Colonic mucosa (tissue), 4 donors: ENCODE measurements at regions not wholly inside any gene's neighbourhood (a gene's known extent, or its start where the extent isn't known, plus 50 kb on each side); places are given as distances from the start of the nearest gene placed in this dataset.
A peak's percentile ranks its signal among the peaks of the same experiment; 100 is the strongest.
"Not testable (repeated sequence)": the region's sequence is repeated elsewhere in the genome, so short reads cannot be mapped to it uniquely, and the experiment has no call there.

Source experiments
- DNase-seq: peaks from one replicate; pipeline ENCODE4 v3.0.0-alpha.2; 2020
- H3K27ac ChIP-seq: fragments of 200-600 bp; one replicate; pipeline ENCODE4 v1.8.0; 2021
- H3K27me3 ChIP-seq: fragments of 200-600 bp; one replicate; pipeline ENCODE4 v1.8.0; 2021
- H3K36me3 ChIP-seq: fragments of 200-600 bp; one replicate; pipeline ENCODE4 v1.8.0; 2021
- H3K4me1 ChIP-seq: fragments of 200-600 bp; one replicate; pipeline ENCODE4 v1.8.0; 2021; ENCODE audit warnings: mild to moderate bottlenecking
- H3K4me3 ChIP-seq: fragments of 200-600 bp; one replicate; pipeline ENCODE4 v1.8.0; 2021
- H3K9ac ChIP-seq, 2 donors: one replicate each; pipeline ENCODE4 v1.7.0; 2013; ENCODE audit warnings: control low read depth in 2 of 2, low read depth in 2 of 2, low read length in 2 of 2
- H3K9me3 ChIP-seq: fragments of 200-600 bp; one replicate; pipeline ENCODE4 v1.8.0; 2021
- CTCF ChIP-seq: fragments of 200-600 bp; IDR thresholded peaks from one replicate; pipeline ENCODE4 v1.8.0; 2022; ENCODE audit warnings: antibody characterized with exemption, mild to moderate bottlenecking
- intact Hi-C: fragments of 100-400 bp; cut with DNase I; formaldehyde crosslinking; loops from one replicate; pipeline ENCODE4 v1.14.1; 2022
- donor health status: healthy.
- donor health status: DM: no; HTN: no; CAD: no.
- donor health status: DM: no; HTN: no; CAD: no.

DNA sequence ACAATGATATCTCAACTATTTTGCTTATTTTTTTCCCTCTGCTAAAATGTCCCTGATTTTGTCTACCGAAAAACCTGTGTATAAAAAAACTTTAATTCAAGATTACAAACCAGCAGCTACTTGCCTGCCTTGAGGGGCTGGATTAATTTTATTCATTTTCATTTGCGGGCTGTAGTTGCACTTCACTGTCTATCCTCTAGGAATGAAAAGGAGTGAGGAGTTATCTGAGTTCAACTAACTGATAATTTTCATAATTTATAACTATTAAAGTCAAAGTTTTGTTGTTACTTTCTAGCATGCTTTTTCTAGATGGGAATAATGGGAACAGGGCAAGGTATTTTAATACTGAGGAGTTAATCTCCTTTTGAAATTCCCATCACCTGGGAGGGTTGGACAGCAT lies 50.3 kb upstream of the AGTPBP1 start:
- intact Hi-C loops = not testable (repeated sequence)

GRCh38 chr9:85802978-85803695 lies 61.4 kb upstream of the AGTPBP1 start:
- H3K36me3 ChIP-seq, H3K9ac ChIP-seq, H3K4me1 ChIP-seq, DNase-seq, H3K27me3 ChIP-seq, H3K4me3 ChIP-seq, H3K27ac ChIP-seq, intact Hi-C loops, H3K9me3 ChIP-seq: not testable (repeated sequence)

More for the DNA sequence above, 50.3 kb upstream of the AGTPBP1 start:
- not testable (repeated sequence) for H3K36me3 ChIP-seq, H3K4me3 ChIP-seq, H3K27me3 ChIP-seq, H3K4me1 ChIP-seq, H3K9ac ChIP-seq, DNase-seq, H3K27ac ChIP-seq, H3K9me3 ChIP-seq

DNA sequence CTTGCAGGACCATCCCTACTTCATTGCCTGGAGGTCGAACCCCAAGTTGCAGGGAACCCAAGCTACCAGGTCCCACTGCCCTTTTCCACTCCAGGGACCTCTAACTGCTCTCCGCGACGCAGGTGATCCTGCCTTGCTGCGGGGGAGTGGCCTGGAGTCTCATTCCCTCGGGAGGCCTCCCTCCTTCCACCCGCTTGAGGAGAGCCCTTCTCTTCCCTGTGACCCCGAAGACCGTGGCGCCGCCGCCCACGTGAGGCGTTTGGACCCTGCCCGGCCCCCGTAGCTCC lies 63.0 kb upstream of the AGTPBP1 start:
- H3K4me1 ChIP-seq, H3K36me3 ChIP-seq, H3K27me3 ChIP-seq, DNase-seq, H3K9ac ChIP-seq, intact Hi-C loops, H3K9me3 ChIP-seq: not testable (repeated sequence)
- H3K27ac ChIP-seq = peak overlapping the region; percentile 81
- H3K4me3 ChIP-seq = peak overlapping the region; percentile 89

DNA sequence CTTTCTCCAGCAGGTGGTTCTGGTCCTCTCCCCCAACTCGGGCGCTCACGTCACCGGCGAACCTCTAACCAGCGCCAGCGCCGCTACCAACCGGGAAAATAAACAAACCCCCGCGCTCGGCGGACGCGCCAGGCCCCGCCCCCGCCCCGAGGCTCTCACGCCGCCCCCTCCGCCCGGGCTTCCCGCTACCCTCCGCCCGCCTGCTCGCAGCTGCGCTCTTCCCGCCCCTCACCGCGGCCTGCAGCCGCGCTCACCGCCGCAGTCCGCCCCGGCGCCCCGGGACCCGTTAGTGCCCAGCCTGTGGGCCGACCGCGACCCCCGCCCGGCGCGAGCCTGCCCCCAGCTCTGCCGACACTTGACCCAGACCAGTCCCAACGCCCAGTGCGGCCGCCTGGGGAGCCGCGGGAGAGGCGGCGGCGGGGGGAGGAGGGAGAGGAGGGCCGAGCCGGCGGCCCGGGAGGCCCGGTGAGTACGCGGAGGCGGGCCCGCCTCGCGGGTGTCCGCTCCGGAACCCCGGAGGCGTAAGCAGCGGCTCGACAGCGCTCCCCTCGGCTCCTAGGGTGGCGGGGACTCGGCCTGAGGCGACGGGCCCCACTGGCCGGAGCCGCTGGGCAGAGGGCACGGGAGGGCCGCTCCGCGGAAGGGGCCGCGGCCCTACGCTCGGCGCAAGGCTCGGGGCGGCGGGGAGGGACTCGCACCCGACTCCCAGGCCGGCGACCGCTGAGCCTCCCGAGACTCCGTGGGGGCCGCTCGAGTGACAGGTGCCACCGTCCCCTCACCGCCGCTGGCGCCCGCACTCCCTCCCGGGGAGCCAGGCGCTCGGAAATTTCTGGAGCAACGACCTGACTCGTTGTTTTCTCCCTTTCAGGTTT lies 63.6 kb upstream of the AGTPBP1 start:
- peak; percentile 80 for DNase-seq
- Histone ChIP-seq H3K27ac (peak overlapping the region; percentile 81), H3K9ac (peak overlapping the region; percentile 40 to 94), H3K4me3 (peak overlapping the region; percentile 89)
- H3K9me3 ChIP-seq, H3K27me3 ChIP-seq, intact Hi-C loops, H3K36me3 ChIP-seq, H3K4me1 ChIP-seq: not testable (repeated sequence)

DNA sequence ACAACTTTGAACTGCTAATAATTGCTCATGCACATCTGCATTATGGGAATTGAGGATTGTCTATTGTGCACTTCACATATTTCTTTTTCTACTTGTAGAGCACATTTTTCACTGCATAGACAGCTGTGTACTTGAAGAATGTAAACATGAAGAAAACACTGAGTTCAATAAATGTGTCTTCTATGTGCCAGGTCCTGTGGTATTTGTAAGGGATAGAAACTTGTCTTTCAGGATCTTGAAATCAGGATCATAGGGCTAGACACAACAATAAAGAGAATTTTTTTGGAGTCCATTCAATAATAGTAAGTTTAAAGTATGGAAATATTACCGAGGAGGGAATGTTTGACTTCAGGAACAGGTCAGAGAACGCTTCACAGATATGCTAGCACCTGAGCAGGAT lies 66.6 kb upstream of the AGTPBP1 start:
- DNase-seq, H3K9ac ChIP-seq, H3K27ac ChIP-seq, H3K27me3 ChIP-seq, H3K9me3 ChIP-seq, H3K4me1 ChIP-seq, intact Hi-C loops, H3K4me3 ChIP-seq, H3K36me3 ChIP-seq: not testable (repeated sequence)

GRCh38 chr9:85813388-85813787 lies 71.6 kb upstream of the AGTPBP1 start:
- H3K36me3 ChIP-seq, H3K27ac ChIP-seq, DNase-seq, H3K4me1 ChIP-seq, H3K9ac ChIP-seq, H3K27me3 ChIP-seq, H3K9me3 ChIP-seq, intact Hi-C loops, H3K4me3 ChIP-seq: not testable (repeated sequence)

GRCh38 chr9:85814800-85815199 lies 73.0 kb upstream of the AGTPBP1 start:
- H3K27me3 ChIP-seq, H3K9ac ChIP-seq, H3K27ac ChIP-seq, intact Hi-C loops, H3K9me3 ChIP-seq, H3K4me1 ChIP-seq, H3K4me3 ChIP-seq, H3K36me3 ChIP-seq, DNase-seq: not testable (repeated sequence)

GRCh38 chr9:85818971-85819370 lies 77.2 kb upstream of the AGTPBP1 start:
- H3K9ac ChIP-seq, DNase-seq: not testable (repeated sequence)
- peak; percentile 15 for TF ChIP-seq CTCF

GRCh38 chr9:85820598-85820997 lies 78.8 kb upstream of the AGTPBP1 start:
- not testable (repeated sequence) for H3K9ac ChIP-seq, H3K27ac ChIP-seq, H3K27me3 ChIP-seq, DNase-seq, H3K36me3 ChIP-seq, H3K4me3 ChIP-seq, H3K9me3 ChIP-seq, H3K4me1 ChIP-seq
- intact Hi-C loops = loop anchor here (10.0 kb wide), 1 partner anchor 84 kb away; no protein-coding TSS in a partner anchor

More at GRCh38 chr9:85818971-85819370, 77.2 kb upstream of the AGTPBP1 start:
- H3K4me3 ChIP-seq, intact Hi-C loops, H3K27ac ChIP-seq, H3K4me1 ChIP-seq, H3K9me3 ChIP-seq, H3K27me3 ChIP-seq, H3K36me3 ChIP-seq: not testable (repeated sequence)

- H3K4me1 ChIP-seq, H3K36me3 ChIP-seq, H3K9ac ChIP-seq, H3K9me3 ChIP-seq, DNase-seq, H3K4me3 ChIP-seq, H3K27me3 ChIP-seq, H3K27ac ChIP-seq: not testable (repeated sequence)
- intact Hi-C loops = loop anchor here (10.0 kb wide), 1 partner anchor 80 kb away; no protein-coding TSS in a partner anchor
Measured at GRCh38 chr9:85824949-85825348, 83.2 kb upstream of the AGTPBP1 start.

- H3K27me3 ChIP-seq, H3K4me1 ChIP-seq, H3K9me3 ChIP-seq, DNase-seq, intact Hi-C loops, H3K9ac ChIP-seq, H3K4me3 ChIP-seq, H3K36me3 ChIP-seq, H3K27ac ChIP-seq: not testable (repeated sequence)
Measured at GRCh38 chr9:85834591-85834990, 92.8 kb upstream of the AGTPBP1 start.

GRCh38 chr9:85843949-85844348 lies 97.0 kb upstream of the NAA35 start:
- H3K4me3 ChIP-seq, DNase-seq, H3K4me1 ChIP-seq, H3K27ac ChIP-seq, H3K9me3 ChIP-seq, intact Hi-C loops, H3K36me3 ChIP-seq, H3K27me3 ChIP-seq, H3K9ac ChIP-seq: not testable (repeated sequence)
